GM12891 (cell line): ENCODE measurements at regions not wholly inside any gene's neighbourhood (a gene's known extent, or its start where the extent isn't known, plus 50 kb on each side); places are given as distances from the start of the nearest gene placed in this dataset.

Experiments
- DNase-seq: peaks from one replicate; pipeline ENCODE4 v3.0.0; 2011; ENCODE audit warnings: low spot score; ENCODE audit not compliant: insufficient read length
- FAIRE-seq: peaks from 2 replicates; lab custom pipeline; 2011; peaks lifted over from hg19 to GRCh38; lab: Jason Lieb, UNC
- PAX5 ChIP-seq: IDR thresholded peaks from 2 replicates; pipeline ENCODE4 v1.6.1; 2011; ENCODE audit warnings: low read length, moderate library complexity, mild to moderate bottlenecking; ENCODE audit not compliant: insufficient read depth, severe bottlenecking
- POLR2A ChIP-seq: IDR thresholded peaks from 2 replicates; pipeline ENCODE4 v1.6.1; 2011; ENCODE audit warnings: low read depth, low read length, control low read depth
- POLR2AphosphoS5 ChIP-seq: IDR thresholded peaks from 2 replicates; pipeline ENCODE4 v1.6.1; 2011; ENCODE audit warnings: low read depth, low read length, control low read depth
- POU2F2 ChIP-seq: IDR thresholded peaks from 2 replicates; pipeline ENCODE4 v1.6.1; 2011; ENCODE audit warnings: low read depth, mild to moderate bottlenecking, control low read depth, low read length, moderate library complexity
- SPI1 ChIP-seq: IDR thresholded peaks from 2 replicates; pipeline ENCODE4 v1.6.1; 2011; ENCODE audit warnings: low read depth, low read length, control low read depth
- TAF1 ChIP-seq: IDR thresholded peaks from 2 replicates; pipeline ENCODE4 v1.6.1; 2011; ENCODE audit warnings: low read depth, low read length, control low read depth

DNA sequence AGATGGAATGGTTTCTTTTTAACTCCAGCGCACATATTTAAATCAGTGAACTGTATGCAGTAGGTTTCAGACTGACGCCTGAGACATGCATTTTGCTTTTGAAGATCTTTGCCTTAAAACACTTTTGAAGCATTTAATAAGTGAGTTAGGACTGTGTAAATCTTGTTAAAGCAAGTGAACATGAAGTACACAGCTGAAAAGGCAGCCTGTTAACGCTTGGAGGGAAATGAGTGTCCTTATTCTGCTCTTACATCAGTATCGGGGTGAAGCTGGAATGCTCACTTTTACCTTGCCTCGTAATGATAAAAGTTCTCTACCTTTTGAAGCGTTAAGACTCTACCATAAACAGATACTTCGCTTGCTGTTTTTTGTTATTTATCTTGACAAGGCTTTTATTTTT lies 552.2 kb downstream of the ZNF608 start:
- TF ChIP-seq TAF1 (no peak), POLR2AphosphoS5 (no peak), POU2F2 (no peak), SPI1 (no peak), PAX5 (no peak), POLR2A (no peak)
- FAIRE-seq: no peak
- DNase-seq: no peak

DNA sequence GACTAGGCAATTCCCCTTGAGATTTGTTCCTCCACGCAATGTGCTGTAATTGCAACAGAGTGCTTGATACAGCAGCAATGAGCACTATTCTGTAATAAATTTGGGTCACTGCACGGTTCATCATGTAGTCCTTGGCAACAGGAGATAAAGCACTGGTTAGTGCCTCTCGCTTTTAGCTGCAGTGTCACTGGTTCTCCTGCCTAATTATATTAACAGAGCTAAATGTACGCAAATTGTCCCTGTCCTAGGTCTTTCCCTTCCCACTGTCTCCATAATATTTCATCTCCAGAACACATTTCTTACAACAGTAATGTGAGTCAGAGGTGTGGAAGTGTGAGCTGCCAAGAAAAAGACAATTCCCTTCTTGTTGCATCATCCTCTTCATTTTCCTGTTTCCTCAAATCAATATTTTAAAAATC lies 553.1 kb downstream of the ZNF608 start:
- TF ChIP-seq PAX5 (no peak), TAF1 (no peak)
- FAIRE-seq (no peak), DNase-seq (no peak)

DNA sequence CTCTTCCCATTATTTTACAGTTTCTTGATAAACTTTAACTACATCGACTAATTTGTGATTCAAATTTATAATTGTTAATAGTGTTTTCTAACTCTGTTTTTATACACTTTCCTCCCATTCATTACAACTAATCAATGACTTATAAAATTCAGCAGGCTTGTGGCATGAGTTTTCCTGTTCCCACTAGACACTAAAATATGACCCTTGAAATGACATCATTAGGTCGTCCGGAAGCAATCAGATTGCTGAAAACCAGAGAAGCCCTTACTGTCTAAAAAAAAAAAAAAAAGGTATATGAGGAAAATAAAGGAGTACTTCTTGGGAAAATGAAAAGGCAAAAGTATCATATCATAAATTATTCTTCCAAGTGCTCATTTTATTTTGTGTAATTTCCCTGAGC lies 553.7 kb downstream of the ZNF608 start:
- DNase-seq: no peak
- no peak for TF ChIP-seq TAF1
- no peak for TF ChIP-seq PAX5
- no peak for TF ChIP-seq POLR2A
- TF ChIP-seq SPI1: no peak
- no peak for TF ChIP-seq POU2F2
- no peak for TF ChIP-seq POLR2AphosphoS5
- FAIRE-seq: no peak

DNA sequence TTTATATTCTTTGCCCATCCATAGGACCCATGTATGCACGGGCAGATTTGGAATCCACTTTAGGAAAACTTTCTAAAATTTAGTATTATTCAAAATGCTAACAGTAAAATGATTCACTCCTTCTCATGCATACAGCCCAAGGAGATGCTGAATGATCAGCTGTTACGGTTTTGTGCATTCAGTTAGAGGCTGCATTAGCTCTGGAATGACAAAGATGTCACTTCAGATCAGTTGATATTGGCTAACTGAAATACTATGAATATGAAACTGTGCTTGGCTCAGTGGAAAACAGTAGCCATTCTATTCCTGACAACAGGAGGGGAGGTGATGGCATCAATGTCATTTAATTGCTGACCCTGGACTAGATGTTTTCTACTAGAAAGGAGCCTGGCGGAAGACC lies 560.7 kb downstream of the ZNF608 start:
- DNase-seq: no peak
- FAIRE-seq: no peak
- TF ChIP-seq TAF1: no peak

DNA sequence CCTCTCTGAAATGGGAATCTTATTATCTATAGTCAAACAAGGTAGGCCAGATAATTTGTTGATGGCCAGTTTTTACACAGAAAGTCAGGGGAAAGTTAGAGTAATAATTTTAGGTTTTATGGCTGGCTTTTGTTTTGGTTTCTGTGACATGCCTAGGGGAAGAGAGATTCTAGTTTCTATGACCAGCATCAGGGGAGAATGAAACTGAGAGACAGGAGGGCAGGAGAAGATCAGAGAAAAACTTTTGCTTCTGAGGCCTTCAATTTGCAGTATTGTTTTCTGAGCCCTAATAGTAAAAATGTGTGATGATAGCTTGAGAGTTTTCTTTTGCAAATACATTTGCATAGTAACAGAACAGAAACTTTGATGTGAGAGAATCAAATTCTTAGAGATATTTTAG lies 564.3 kb downstream of the ZNF608 start:
- DNase-seq (no peak), FAIRE-seq (no peak)
- TF ChIP-seq POLR2AphosphoS5 (no peak), PAX5 (no peak), TAF1 (no peak), POU2F2 (no peak), POLR2A (no peak), SPI1 (no peak)

DNA sequence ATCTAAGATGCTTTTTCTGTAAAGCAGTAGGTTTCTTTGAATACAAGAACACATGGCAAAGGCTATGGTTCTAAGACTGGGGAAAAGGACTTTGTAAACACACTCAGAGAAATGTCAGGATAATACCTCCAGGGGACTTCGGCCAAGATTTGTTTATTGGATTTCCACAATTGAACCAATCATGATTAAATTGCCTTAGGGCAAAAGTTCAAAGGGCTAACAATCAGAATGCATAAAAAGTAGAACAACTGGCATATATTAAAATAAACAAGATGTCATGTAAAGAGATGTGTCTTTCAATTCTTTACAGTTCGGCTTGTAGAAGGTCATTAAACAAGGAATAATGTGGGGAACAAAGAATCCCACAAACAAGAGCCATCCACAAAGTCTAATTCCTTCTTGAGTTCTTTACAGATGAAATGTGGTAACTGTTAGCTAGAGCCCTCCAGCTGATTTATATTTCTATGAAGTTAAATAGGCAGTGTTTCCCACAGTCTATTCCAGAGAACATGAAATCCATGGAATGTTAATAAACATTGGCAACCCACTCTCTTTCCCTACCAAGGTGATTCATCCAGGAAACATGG lies 565.5 kb downstream of the ZNF608 start:
- FAIRE-seq: no peak
- no peak for DNase-seq
- TF ChIP-seq POU2F2: no peak
- TF ChIP-seq TAF1: no peak
- TF ChIP-seq PAX5: no peak
- no peak for TF ChIP-seq POLR2AphosphoS5
- TF ChIP-seq POLR2A: no peak

DNA sequence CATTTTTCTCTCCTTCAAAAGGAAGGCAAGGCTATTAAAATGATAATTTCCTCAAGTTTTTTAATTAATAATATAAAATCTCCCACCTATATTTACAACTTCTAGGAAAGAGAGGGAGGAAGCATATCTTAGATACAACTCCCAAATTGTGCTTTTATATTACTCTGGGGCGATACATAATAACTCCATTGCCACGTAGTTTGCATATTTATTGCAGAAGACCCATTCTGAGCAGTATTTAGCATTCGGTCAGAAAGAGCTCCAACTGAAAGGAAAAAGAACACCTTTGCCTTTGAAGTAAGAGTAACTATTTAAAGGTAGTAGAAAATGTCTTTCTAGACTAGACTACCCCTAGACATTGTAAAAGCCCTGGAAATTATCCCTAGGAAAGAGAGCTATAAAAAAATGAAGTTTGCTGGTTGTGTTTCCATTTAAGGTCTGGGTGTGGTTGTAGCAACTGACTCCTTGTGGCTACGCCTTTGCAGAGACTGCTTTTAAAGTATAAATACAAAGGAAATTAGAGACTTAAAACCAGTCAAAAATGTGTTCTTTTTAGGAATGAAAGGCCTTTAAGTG lies 566.1 kb downstream of the ZNF608 start:
- FAIRE-seq (no peak), DNase-seq (no peak)
- TF ChIP-seq POLR2AphosphoS5 (no peak), POLR2A (no peak), SPI1 (no peak), PAX5 (no peak), TAF1 (no peak), POU2F2 (no peak)

DNA sequence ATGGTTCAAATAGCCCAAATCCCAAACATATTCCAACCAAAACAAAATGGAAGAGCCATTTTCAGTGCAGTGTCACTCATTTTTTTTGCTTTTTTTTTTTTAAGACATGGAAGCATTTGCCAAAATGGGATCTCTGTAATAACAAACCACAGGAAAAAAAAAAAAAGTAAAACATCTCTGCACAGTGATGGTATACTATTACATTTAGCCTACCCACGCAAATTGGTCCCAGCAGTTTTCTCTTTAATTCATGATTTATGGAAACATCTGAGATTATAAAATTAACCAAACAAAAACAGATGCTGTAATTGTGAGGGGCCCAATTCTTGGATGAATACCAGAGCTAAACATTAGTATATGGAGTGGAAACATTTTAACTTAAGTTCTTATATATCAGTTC lies 566.6 kb downstream of the ZNF608 start:
- FAIRE-seq (no peak), DNase-seq (no peak)
- no peak for TF ChIP-seq POLR2A
- no peak for TF ChIP-seq TAF1
- no peak for TF ChIP-seq PAX5
- TF ChIP-seq POLR2AphosphoS5: no peak
- TF ChIP-seq SPI1: no peak
- TF ChIP-seq POU2F2: no peak

DNA sequence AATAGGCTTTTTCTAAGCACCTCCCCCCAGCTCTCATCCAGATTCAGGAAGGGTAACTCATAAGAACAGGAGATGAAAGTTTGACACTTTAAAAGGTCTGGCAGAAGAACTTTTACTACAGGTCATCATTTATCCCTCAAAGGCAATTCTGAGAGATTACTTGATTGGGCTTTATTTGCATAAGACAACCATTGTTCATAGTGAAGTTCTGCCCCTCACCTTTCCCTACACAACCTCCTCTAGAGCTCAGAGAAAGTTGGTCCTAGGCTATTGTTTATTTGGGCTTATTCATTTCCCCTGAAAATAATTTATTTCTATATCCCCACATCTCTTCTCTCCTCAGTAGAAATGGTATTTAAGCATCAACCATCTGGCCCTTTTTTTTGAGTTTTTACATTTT lies 568.4 kb downstream of the ZNF608 start:
- FAIRE-seq: no peak
- no peak for DNase-seq
- TF ChIP-seq POLR2AphosphoS5: no peak
- TF ChIP-seq POLR2A: no peak

DNA sequence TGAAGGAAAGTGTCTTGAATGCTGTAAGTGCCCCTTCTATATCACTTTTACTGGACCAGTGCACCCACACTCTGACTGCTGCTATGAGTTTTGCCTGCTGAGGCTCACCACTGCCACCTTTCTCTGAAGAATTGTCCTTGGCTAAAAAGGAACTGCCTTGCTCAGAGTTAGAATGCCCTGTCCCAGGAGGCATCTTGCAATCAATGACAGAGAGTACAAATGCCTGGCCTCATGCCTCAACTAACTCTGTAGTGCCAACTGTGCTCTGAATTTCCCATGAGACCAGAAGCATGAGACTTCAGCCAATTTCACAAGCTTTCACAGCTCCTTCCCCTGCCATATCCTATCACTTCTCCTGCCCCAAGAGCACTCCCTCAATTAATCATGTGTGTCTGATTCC lies 569.7 kb downstream of the ZNF608 start:
- no peak for DNase-seq
- TF ChIP-seq POU2F2: no peak
- no peak for TF ChIP-seq POLR2A
- TF ChIP-seq SPI1: no peak
- no peak for FAIRE-seq

DNA sequence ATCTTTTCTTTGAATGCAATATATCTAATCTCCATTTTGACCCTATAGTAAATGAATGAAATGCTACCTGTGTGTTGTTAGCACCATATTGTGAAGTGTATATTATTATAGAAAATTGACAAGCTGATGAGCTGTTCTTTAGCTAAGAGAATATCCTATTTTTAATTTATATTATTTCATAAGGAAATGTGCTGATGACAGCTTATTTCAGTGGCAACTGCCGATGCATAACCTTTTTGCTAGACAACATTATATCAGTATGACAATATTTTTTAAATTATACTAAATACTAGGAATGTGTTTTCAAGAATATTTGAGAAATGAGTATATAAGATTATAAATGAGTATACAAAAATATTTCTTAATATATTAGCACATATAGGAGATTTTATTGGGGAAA lies 573.1 kb downstream of the ZNF608 start:
- no peak for FAIRE-seq
- TF ChIP-seq TAF1: no peak
- TF ChIP-seq PAX5: no peak
- no peak for TF ChIP-seq POU2F2
- no peak for TF ChIP-seq POLR2AphosphoS5
- no peak for TF ChIP-seq POLR2A
- TF ChIP-seq SPI1: no peak
- no peak for DNase-seq
